H1 (cell line): ENCODE measurements at regions not wholly inside any gene's neighbourhood (a gene's known extent, or its start where the extent isn't known, plus 50 kb on each side); places are given as distances from the start of the nearest gene placed in this dataset.

Source experiments
- CTCF ChIA-PET: fragments of 300-600 bp; sonication (Branson Sonifier 250); formaldehyde crosslinking; loops from one replicate; lab custom pipeline; 2021; ENCODE audit not compliant: partially characterized antibody; lab: Charles Lee
- POLR2A ChIA-PET: fragments of 300-600 bp; sonication (Branson Sonifier 250); formaldehyde crosslinking; loops from one replicate; lab custom pipeline; 2021; ENCODE audit warnings: inconsistent platforms; ENCODE audit not compliant: partially characterized antibody; lab: Charles Lee
- DNase-seq, 2 experiments: peaks; one replicate each; pipeline versions ENCODE4 v3.0.0 to v3.0.0-alpha.2; 2010 to 2022; ENCODE audit warnings: low spot score in 2 of 2, low read depth in 1 of 2, mixed read lengths in 1 of 2
- FAIRE-seq: peaks from 2 replicates; lab custom pipeline; 2011; peaks lifted over from hg19 to GRCh38; lab: Jason Lieb, UNC
- H2AFZ ChIP-seq: 2 replicates; pipeline ENCODE4 v1.8.1; 2012; ENCODE audit warnings: low read length, inconsistent platforms
- H2AK5ac ChIP-seq: 2 replicates; pipeline ENCODE4 v1.6.1; 2013; ENCODE audit warnings: low read depth, low read length
- H2BK120ac ChIP-seq: replicated peaks from 2 replicates; pipeline ENCODE3; 2013; ENCODE audit warnings: low read depth, low read length, inconsistent platforms
- H2BK12ac ChIP-seq: 2 replicates; pipeline ENCODE4 v1.6.1; 2013; ENCODE audit warnings: low read depth, low read length
- H2BK15ac ChIP-seq: 2 replicates; pipeline ENCODE4 v1.6.1; 2013; ENCODE audit warnings: low read length
- H2BK20ac ChIP-seq: 2 replicates; pipeline ENCODE4 v1.6.1; 2013; ENCODE audit warnings: low read length
- H2BK5ac ChIP-seq: 2 replicates; pipeline ENCODE4 v1.6.1; 2013; ENCODE audit warnings: low read depth, low read length
- H3K14ac ChIP-seq: 2 replicates; pipeline ENCODE4 v1.6.1; 2013; ENCODE audit warnings: inconsistent platforms; ENCODE audit not compliant: insufficient read length
- H3K18ac ChIP-seq: 2 replicates; pipeline ENCODE4 v1.6.1; 2013; ENCODE audit warnings: low read length; ENCODE audit errors: extremely low read depth
- H3K23ac ChIP-seq: 2 replicates; pipeline ENCODE4 v1.6.1; 2013; ENCODE audit warnings: inconsistent platforms; ENCODE audit not compliant: insufficient read length
- H3K23me2 ChIP-seq: 2 replicates; pipeline ENCODE4 v1.6.1; 2013; ENCODE audit warnings: low read depth, low read length
- H3K27ac ChIP-seq: 2 replicates; pipeline ENCODE4 v1.6.1; 2011; ENCODE audit warnings: low read depth, low read length, inconsistent platforms
- H3K27me3 ChIP-seq, 4 experiments: replicated peaks in 1 of 4; 1 replicate in 1 of 4; 2 replicates in 3 of 4; pipeline versions ENCODE4 v1.6.1 to v1.8.1; 2011 to 2013; ENCODE audit warnings: low read length in 3 of 4, mild to moderate bottlenecking in 3 of 4, inconsistent platforms in 2 of 4, mixed read lengths in 2 of 4, moderate library complexity in 1 of 4; ENCODE audit not compliant: control insufficient read depth in 3 of 4, insufficient read depth in 3 of 4; ENCODE audit errors: extremely low read depth in 1 of 4
- H3K36me3 ChIP-seq, 4 experiments: 2 replicates each; pipeline versions ENCODE4 v1.6.1 to v1.8.1; 2011 to 2013; ENCODE audit warnings: mild to moderate bottlenecking in 4 of 4, low read length in 3 of 4, moderate library complexity in 2 of 4, control low read depth in 1 of 4, inconsistent platforms in 1 of 4; ENCODE audit not compliant: insufficient read depth in 4 of 4, control insufficient read depth in 2 of 4
- H3K4ac ChIP-seq: replicated peaks from 2 replicates; pipeline ENCODE3; 2013; ENCODE audit warnings: low read length, low read depth, mixed read lengths, inconsistent platforms; ENCODE audit not compliant: insufficient read length
- H3K4me1 ChIP-seq, 4 experiments: replicated peaks in 1 of 4; 1 replicate in 1 of 4; 2 replicates in 3 of 4; pipeline versions ENCODE4 v1.6.1 to v1.8.1; 2011 to 2013; ENCODE audit warnings: low read length in 3 of 4, inconsistent platforms in 2 of 4, mixed read lengths in 1 of 4; ENCODE audit not compliant: insufficient read depth in 4 of 4, control insufficient read depth in 3 of 4
- H3K4me2 ChIP-seq, 2 experiments: 2 replicates each; pipeline versions ENCODE4 v1.6.1 to v1.8.1; 2011 to 2013; ENCODE audit warnings: low read depth in 2 of 2, low read length in 2 of 2, control low read depth in 1 of 2, inconsistent platforms in 1 of 2, mild to moderate bottlenecking in 1 of 2; ENCODE audit not compliant: insufficient read depth in 1 of 2
- H3K4me3 ChIP-seq, 4 experiments: fragments of 200-600, 300-600 bp in 1 of 4; sonication (generic), shearing (Covaris generic), sonication (Bioruptor Twin) in 1 of 4; 2 replicates each; pipeline versions ENCODE4 v1.5.1 to v1.8.1; 2011 to 2016; ENCODE audit warnings: low read length in 4 of 4, low read depth in 3 of 4, control low read depth in 2 of 4, inconsistent platforms in 2 of 4, mild to moderate bottlenecking in 2 of 4, mixed read lengths in 1 of 4, moderate library complexity in 1 of 4; ENCODE audit not compliant: insufficient read depth in 2 of 4; ENCODE audit errors: extremely low read depth in 1 of 4
- H3K56ac ChIP-seq: replicated peaks from 2 replicates; pipeline ENCODE3; 2013; ENCODE audit warnings: low read depth, mild to moderate bottlenecking, mixed read lengths, low read length, inconsistent platforms; ENCODE audit not compliant: insufficient read length
- H3K79me1 ChIP-seq: 2 replicates; pipeline ENCODE4 v1.6.1; 2013; ENCODE audit warnings: low read depth, low read length, control low read depth
- H3K79me2 ChIP-seq, 2 experiments: 2 replicates each; pipeline versions ENCODE4 v1.6.1 to v1.8.1; 2012 to 2013; ENCODE audit warnings: low read length in 2 of 2, mild to moderate bottlenecking in 2 of 2, inconsistent platforms in 1 of 2; ENCODE audit not compliant: insufficient read depth in 2 of 2, control insufficient read depth in 1 of 2
- H3K9ac ChIP-seq, 4 experiments: replicated peaks in 1 of 4; 1 replicate in 1 of 4; 2 replicates in 3 of 4; pipeline versions ENCODE4 v1.6.1 to v1.8.1; 2011 to 2013; ENCODE audit warnings: low read depth in 3 of 4, low read length in 3 of 4, control low read depth in 2 of 4, mild to moderate bottlenecking in 2 of 4, moderate library complexity in 2 of 4, inconsistent platforms in 1 of 4; ENCODE audit errors: extremely low read depth in 1 of 4
- H3K9me3 ChIP-seq, 2 experiments: 2 replicates each; pipeline versions ENCODE4 v1.6.1 to v1.8.1; 2012 to 2013; ENCODE audit warnings: mild to moderate bottlenecking in 2 of 2, moderate library complexity in 2 of 2, control low read depth in 1 of 2, inconsistent platforms in 1 of 2, low read depth in 1 of 2, low read length in 1 of 2, mixed read lengths in 1 of 2; ENCODE audit not compliant: insufficient read depth in 2 of 2
- H4K20me1 ChIP-seq, 2 experiments: replicated peaks in 1 of 2; 2 replicates each; pipeline versions ENCODE3 to v1.8.1; 2011 to 2013; ENCODE audit warnings: inconsistent platforms in 2 of 2, low read length in 2 of 2, mild to moderate bottlenecking in 1 of 2; ENCODE audit not compliant: insufficient read depth in 2 of 2, control insufficient read depth in 1 of 2
- H4K5ac ChIP-seq: 2 replicates; pipeline ENCODE4 v1.6.1; 2013; ENCODE audit warnings: low read length, low read depth, mixed read lengths, inconsistent platforms; ENCODE audit not compliant: insufficient read length
- H4K8ac ChIP-seq: 2 replicates; pipeline ENCODE4 v1.8.0; 2013; ENCODE audit warnings: mild to moderate bottlenecking, moderate library complexity, low read length, inconsistent platforms; ENCODE audit not compliant: insufficient read depth; ENCODE audit errors: extremely low read depth
- H4K91ac ChIP-seq: replicated peaks from 2 replicates; pipeline ENCODE3; 2013; ENCODE audit warnings: low read length, mixed read lengths, inconsistent platforms; ENCODE audit not compliant: insufficient read length
- JUND ChIP-seq: IDR thresholded peaks from 2 replicates; pipeline ENCODE4 v1.6.1; 2011; ENCODE audit warnings: mild to moderate bottlenecking, improper control_type of control experiment, low read length
- PHF8 ChIP-seq: fragments of 200-600 bp; sonication (generic); conservative IDR thresholded peaks from 2 replicates; pipeline ENCODE4 v1.7.1; 2012; ENCODE audit warnings: low read depth, mild to moderate bottlenecking, inconsistent platforms, low read length, moderate library complexity
- WGBS, 2 experiments: shearing (Covaris generic) in 1 of 2; methylation state at CpG; one replicate each; pipeline versions ENCODE4 v1.1.6 to v1.1.7; 2013 to 2015; ENCODE audit warnings: low lambda C conversion rate in 2 of 2, mixed read lengths in 2 of 2, inconsistent platforms in 1 of 2, low coverage in 1 of 2, missing lambda C conversion rate in 1 of 2; ENCODE audit not compliant: insufficient replicate concordance in 2 of 2, insufficient coverage in 1 of 2, insufficient read length in 1 of 2; ENCODE audit errors: extremely low coverage in 1 of 2, missing lambda C conversion rate in 1 of 2; 5-methylcytosine and 5-hydroxymethylcytosine counted together
- TF ChIP-seq, protein P1 (sequence below): IDR thresholded peaks from 2 replicates; pipeline ENCODE4 v1.6.1; 2011; ENCODE audit warnings: low read depth, mild to moderate bottlenecking, low read length; ENCODE audit not compliant: insufficient read depth

DNA sequence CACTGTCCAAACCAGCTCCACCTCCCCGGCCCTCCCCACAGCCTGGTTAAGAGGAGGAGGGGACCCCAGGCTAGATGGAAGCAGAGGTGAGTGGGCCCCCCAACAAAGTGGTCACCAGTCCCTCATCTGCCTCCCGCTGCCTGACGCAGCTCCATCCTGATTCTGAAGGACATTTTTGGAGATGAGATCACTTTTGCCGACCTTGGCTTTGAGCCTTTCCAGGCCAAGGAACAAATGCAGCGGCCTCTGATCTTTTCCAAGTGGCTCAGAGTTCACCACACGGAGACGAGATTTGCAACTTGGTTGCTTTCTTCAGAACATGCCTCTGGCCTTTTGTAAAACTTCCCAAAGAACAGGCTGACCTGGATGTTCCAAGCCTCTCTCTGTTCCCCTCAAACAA, 223.1 kb downstream of the NPHP4 start:
- Histone ChIP-seq H3K56ac (no peak overlapping the region), H3K23me2 (no peaks in the 10 kb centered on the region), H2BK20ac (peak overlapping the region; percentile 84; the same call in 1 of the 2 replicates), H3K9ac (no peak overlapping the region), H3K79me2 (no peaks in the 10 kb centered on the region), H2AK5ac (0 out of 2 replicates have a peak overlapping the region, but pooled peaks have one; percentile 53), H3K14ac (no peak overlapping the region), H2BK15ac (no peak overlapping the region), H2BK120ac (no peak overlapping the region), H3K4me2 (no peak overlapping the region), H3K23ac (no peak overlapping the region), H3K36me3 (no peaks in the 10 kb centered on the region), H4K8ac (no peak overlapping the region), H2BK12ac (0 out of 2 replicates have a peak overlapping the region, but pooled peaks have one; percentile 56), H3K18ac (no peak overlapping the region), H4K5ac (no peak overlapping the region), H4K91ac (peak overlapping the region; percentile 39), H3K27ac (no peak overlapping the region), H3K27me3 (peaks cover 0 to 3% (median 0%) of the 10 kb centered on the region in 4 experiments; a peak in 3 of 7 replicates), H3K4me3 (no peak overlapping the region), H2BK5ac (no peak overlapping the region), H3K9me3 (no peaks in the 10 kb centered on the region), H3K4me1 (peaks cover 8 to 26% (median 19%) of the 10 kb centered on the region in 4 experiments), H3K4ac (no peak overlapping the region), H4K20me1 (no peaks in the 10 kb centered on the region), H2AFZ (no peak overlapping the region), H3K79me1 (no peaks in the 10 kb centered on the region)
- FAIRE-seq (no peak), DNase-seq (no peak)
- TF ChIP-seq, protein P1, sequence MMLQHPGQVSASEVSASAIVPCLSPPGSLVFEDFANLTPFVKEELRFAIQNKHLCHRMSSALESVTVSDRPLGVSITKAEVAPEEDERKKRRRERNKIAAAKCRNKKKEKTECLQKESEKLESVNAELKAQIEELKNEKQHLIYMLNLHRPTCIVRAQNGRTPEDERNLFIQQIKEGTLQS, result no peak
- no peak for TF ChIP-seq PHF8
- TF ChIP-seq JUND, result no peak
- POLR2A ChIA-PET, result no interaction called here
- CTCF ChIA-PET, result interaction anchor here (1.0 to 1.6 kb wide), 7 partner anchors 16 to 259 kb away, joined by 3 to 7 read pairs (median 3); no protein-coding TSS in a partner anchor
- WGBS, 2 experiments, result 92% methylated on average over 7 of the region's 7 CpGs; no CpG with 5 or more reads in 1 of the 2 experiments
